HEK293T (cell line): ENCODE measurements at regions not wholly inside any gene's neighbourhood (a gene's known extent, or its start where the extent isn't known, plus 50 kb on each side); places are given as distances from the start of the nearest gene placed in this dataset.
"Not testable (repeated sequence)": the region's sequence is repeated elsewhere in the genome, so short reads cannot be mapped to it uniquely, and the experiment has no call there.

Experiments
- CTCF ChIA-PET: fragments of 350-600 bp; formaldehyde crosslinking; extraction: SDS; loops from one replicate; lab custom pipeline; 2021; ENCODE audit warnings: antibody characterized with exemption, inconsistent platforms; lab: Yijun Ruan, JAX
- POLR2A ChIA-PET: fragments of 350-600 bp; formaldehyde crosslinking; extraction: SDS; loops from one replicate; lab custom pipeline; 2020; ENCODE audit warnings: antibody characterized with exemption, inconsistent platforms; lab: Yijun Ruan, JAX
- DNase-seq: peaks from one replicate; pipeline ENCODE4 v3.0.0; 2012; ENCODE audit warnings: mixed read lengths; ENCODE audit errors: extremely low spot score
- ARNT ChIP-seq: fragments of 450-650 bp; IDR thresholded peaks from 2 replicates; pipeline ENCODE4 v1.6.1; 2017; ENCODE audit warnings: mild to moderate bottlenecking
- BHLHE40 ChIP-seq: fragments of 450-650 bp; IDR thresholded peaks from 2 replicates; pipeline ENCODE4 v1.6.1; 2016; ENCODE audit warnings: mild to moderate bottlenecking, moderate library complexity, borderline replicate concordance
- CTBP1 ChIP-seq: fragments of 450-650 bp; IDR thresholded peaks from 2 replicates; pipeline ENCODE4 v1.6.1; 2016; ENCODE audit warnings: borderline replicate concordance
- ELF4 ChIP-seq: fragments of 450-650 bp; IDR thresholded peaks from 2 replicates; pipeline ENCODE4 v1.6.1; 2017; ENCODE audit warnings: antibody characterized with exemption
- FOXA1 ChIP-seq: fragments of 450-650 bp; IDR thresholded peaks from 2 replicates; pipeline ENCODE4 v1.6.1; 2016; ENCODE audit warnings: mild to moderate bottlenecking
- FOXK2 ChIP-seq: fragments of 450-650 bp; IDR thresholded peaks from 2 replicates; pipeline ENCODE4 v1.6.1; 2016; ENCODE audit warnings: mild to moderate bottlenecking
- FOXM1 ChIP-seq: fragments of 450-650 bp; IDR thresholded peaks from 2 replicates; pipeline ENCODE4 v1.6.1; 2017; ENCODE audit warnings: mild to moderate bottlenecking, borderline replicate concordance
- HDGF ChIP-seq: fragments of 450-650 bp; IDR thresholded peaks from 2 replicates; pipeline ENCODE4 v1.6.1; 2017; ENCODE audit warnings: antibody characterized with exemption, borderline replicate concordance
- L3MBTL2 ChIP-seq: fragments of 450-650 bp; conservative IDR thresholded peaks from 2 replicates; pipeline ENCODE4 v1.6.1; 2016; ENCODE audit warnings: mild to moderate bottlenecking
- LEF1 ChIP-seq: fragments of 450-650 bp; IDR thresholded peaks from 2 replicates; pipeline ENCODE4 v1.6.1; 2017; ENCODE audit warnings: mild to moderate bottlenecking, borderline replicate concordance
- NFRKB ChIP-seq: fragments of 450-650 bp; IDR thresholded peaks from 2 replicates; pipeline ENCODE4 v1.6.1; 2016; ENCODE audit warnings: mild to moderate bottlenecking, moderate library complexity
- SP1 ChIP-seq: fragments of 450-650 bp; IDR thresholded peaks from 2 replicates; pipeline ENCODE4 v1.6.1; 2017
- SUZ12 ChIP-seq: fragments of 450-650 bp; IDR thresholded peaks from 2 replicates; pipeline ENCODE4 v1.6.1; 2016; ENCODE audit warnings: mild to moderate bottlenecking
- TARDBP ChIP-seq: fragments of 450-650 bp; IDR thresholded peaks from 2 replicates; pipeline ENCODE4 v1.6.1; 2016
- ZNF384 ChIP-seq: fragments of 450-650 bp; IDR thresholded peaks from 2 replicates; pipeline ENCODE4 v1.6.1; 2016
- TF ChIP-seq, protein P1 (sequence below): fragments of 450-650 bp; IDR thresholded peaks from 2 replicates; pipeline ENCODE4 v1.6.1; 2016

DNA sequence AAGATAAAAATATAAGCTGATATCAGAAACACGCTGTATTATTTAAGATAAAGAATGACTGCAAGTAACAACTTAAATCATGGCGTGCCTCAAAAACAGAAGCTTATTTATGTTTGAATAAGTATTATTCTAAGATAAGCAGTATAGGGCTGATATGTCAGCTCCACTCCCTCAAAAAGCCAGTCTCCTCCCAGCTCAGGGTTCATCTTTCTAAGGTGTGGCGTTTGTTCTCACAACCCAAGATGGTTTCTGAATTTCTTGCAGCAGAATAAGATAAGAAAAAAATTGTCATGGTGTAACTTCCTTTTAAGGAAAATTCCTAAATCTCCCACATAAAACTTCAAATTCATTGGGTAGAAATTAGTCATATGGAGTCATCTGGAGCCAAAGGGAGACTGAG, 166.1 kb upstream of the POU1F1 start:
- ChIA-PET CTCF (no interaction called here), POLR2A (no interaction called here)
- no peak for DNase-seq
- TF ChIP-seq FOXM1 (no peak), ARNT (no peak), ELF4 (no peak), FOXK2 (no peak), LEF1 (no peak), L3MBTL2 (no peak)
- TF ChIP-seq, protein P1, sequence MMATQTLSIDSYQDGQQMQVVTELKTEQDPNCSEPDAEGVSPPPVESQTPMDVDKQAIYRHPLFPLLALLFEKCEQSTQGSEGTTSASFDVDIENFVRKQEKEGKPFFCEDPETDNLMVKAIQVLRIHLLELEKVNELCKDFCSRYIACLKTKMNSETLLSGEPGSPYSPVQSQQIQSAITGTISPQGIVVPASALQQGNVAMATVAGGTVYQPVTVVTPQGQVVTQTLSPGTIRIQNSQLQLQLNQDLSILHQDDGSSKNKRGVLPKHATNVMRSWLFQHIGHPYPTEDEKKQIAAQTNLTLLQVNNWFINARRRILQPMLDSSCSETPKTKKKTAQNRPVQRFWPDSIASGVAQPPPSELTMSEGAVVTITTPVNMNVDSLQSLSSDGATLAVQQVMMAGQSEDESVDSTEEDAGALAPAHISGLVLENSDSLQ = no peak

DNA sequence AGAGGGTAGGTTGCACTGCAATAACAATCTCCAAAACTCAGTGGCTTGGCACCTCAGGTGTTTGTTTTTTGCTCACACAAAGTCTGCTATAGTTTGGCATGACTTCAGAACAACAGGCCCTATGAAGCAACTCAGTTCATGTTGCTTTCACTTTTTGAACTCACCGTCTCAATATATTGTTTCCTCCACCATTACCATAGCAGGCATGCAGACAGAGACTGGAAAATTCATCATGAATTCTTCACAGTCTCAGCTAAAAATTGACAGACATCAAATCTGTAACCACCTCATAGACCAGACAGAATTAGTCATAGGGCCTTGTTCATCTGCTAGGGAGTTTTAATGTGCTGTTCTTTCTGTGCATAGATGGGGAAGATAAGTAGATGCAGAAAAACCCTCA, 161.4 kb upstream of the POU1F1 start:
- ChIA-PET CTCF (no interaction called here), POLR2A (no interaction called here)
- DNase-seq = no peak
- TF ChIP-seq TARDBP (no peak), NFRKB (no peak), LEF1 (no peak), SUZ12 (no peak), FOXM1 (no peak), ZNF384 (no peak), CTBP1 (no peak)
- TF ChIP-seq, protein P1 = no peak

DNA sequence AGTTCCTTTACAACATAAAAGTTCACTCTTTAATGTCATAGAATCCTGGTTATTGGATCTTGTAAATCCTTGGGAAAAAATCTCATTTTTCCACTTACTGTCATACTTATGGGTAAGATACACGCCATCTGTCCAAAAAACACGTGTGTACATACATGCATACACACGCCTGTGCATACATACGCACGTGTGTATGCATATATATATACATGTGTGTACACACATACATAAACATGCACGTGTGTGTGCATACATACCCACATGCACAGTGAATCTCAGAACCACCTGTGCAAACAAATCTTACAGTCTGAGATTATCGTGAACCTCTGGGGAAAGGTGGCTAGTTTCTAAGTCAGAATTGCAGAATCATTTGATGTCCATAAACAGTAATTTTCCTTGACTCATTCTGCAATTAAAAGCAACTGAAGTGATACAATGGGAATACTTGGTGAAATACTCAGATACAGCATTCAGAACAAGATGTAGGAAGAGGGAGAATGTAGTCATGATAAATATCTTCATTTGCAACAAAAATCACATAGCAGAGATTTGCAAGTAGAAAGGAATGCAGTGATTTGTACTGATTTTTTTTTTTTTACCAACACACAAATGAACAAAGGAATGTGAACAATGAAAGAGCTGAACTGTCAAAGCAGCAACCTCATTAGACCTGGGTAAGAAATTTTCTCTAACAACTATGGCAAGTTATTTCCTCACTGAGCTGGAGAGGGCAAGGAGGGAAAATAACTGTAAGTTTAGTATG, 160.6 kb upstream of the POU1F1 start:
- no peak for TF ChIP-seq FOXK2
- no peak for DNase-seq
- ChIA-PET POLR2A (no interaction called here), CTCF (no interaction called here)

DNA sequence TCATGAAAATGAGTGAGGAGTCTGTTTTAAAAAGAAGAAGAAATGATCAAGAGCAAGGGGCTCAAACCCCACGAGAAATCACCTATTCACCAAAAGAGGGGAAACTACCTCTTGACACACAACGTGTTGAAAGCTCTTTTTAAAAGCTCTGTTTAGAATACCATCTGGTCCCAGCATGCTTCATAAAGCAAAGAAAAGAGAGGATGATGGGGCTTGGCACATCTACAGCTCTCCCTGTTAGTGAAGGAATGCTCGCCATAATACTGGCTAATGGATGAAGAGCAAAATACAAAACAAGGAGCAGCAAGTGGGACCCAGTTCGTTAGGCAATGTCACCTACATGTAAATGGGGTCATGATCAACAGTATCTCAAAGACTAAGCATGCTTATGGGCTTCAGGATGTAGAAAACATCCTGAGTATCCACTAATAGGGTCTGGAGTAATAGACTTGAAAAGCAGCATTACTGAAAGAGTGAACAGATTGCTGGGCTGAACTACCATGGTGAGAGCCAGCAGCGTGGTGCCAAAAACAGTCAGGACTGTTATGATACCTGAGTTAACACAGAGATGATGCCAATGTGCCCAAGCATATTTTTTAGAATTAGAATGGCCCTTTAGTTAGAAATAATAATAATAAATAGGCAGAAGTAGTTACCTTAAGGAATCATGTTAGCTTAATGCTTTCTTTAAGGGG, 159.7 kb upstream of the POU1F1 start:
- no peak for TF ChIP-seq SP1
- TF ChIP-seq SUZ12 = no peak
- TF ChIP-seq FOXM1 = no peak
- TF ChIP-seq FOXK2 = no peak
- TF ChIP-seq CTBP1 = no peak
- TF ChIP-seq, protein P1 = no peak
- TF ChIP-seq NFRKB = no peak
- TF ChIP-seq HDGF = no peak
- TF ChIP-seq ARNT = no peak
- no peak for TF ChIP-seq ELF4
- TF ChIP-seq L3MBTL2 = no peak
- TF ChIP-seq LEF1 = no peak
- TF ChIP-seq BHLHE40 = no peak
- ChIA-PET CTCF (no interaction called here), POLR2A (no interaction called here)
- no peak for DNase-seq

DNA sequence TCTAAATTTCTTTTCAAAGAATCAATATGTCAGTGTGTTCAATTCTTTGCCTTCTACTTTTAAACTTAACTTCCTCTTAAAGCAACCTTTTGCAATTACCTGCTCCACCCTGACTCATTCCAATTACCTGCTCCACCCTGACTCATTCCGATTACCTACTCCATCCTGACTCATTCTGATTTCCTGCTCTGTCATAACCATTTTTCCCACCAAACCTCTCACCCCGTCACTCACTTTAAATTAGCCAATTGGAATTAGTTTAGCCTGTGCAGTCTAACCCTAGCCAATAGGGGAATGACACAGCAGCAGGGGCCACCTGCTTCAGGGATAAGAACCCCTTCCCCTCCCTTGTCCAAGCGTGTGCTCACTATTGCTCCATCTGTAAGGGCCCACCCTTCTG, 157.1 kb upstream of the POU1F1 start:
- POLR2A ChIA-PET, DNase-seq, CTCF ChIA-PET: not testable (repeated sequence)
- TF ChIP-seq, protein P1 = peak; percentile 55

DNA sequence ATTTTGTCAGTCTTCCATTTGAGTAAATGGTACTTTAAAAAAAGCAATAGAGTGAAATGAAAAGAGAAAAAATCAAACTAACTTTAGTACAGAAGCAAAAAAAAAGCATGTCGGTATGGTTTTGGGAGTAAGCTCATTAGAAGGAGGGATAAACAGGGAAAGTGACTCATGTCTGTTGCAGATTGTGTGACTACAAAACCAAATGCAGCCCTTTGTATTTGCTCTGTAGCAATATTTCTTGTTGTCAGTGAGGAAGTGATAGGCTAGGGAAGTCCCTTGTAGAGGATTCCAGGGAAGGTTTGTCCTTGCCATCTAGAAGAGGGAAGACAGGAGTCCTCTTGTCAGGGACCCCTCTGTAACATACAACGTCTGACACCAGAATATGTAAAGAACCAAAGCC, 150.5 kb upstream of the POU1F1 start:
- no peak for DNase-seq
- TF ChIP-seq SP1 (no peak), FOXA1 (no peak), NFRKB (no peak), ELF4 (no peak), ARNT (no peak), CTBP1 (no peak), L3MBTL2 (no peak), ZNF384 (no peak)
- CTCF ChIA-PET = no interaction called here
- POLR2A ChIA-PET = no interaction called here
